Mammary epithelial cell (primary cell): ENCODE measurements at regions not wholly inside any gene's neighbourhood (a gene's known extent, or its start where the extent isn't known, plus 50 kb on each side); places are given as distances from the start of the nearest gene placed in this dataset.

Experiments
- CTCF ChIP-seq, 2 donors: IDR thresholded peaks in 1 of 2; conservative IDR thresholded peaks in 1 of 2; 2 replicates each; pipeline ENCODE4 v1.5.1; 2011 to 2012; ENCODE audit warnings: inconsistent platforms in 2 of 2, low read length in 2 of 2, mild to moderate bottlenecking in 2 of 2, control low read depth in 1 of 2, low read depth in 1 of 2; ENCODE audit not compliant: insufficient read depth in 1 of 2; ENCODE audit errors: extremely low read depth in 1 of 2
- EZH2 ChIP-seq: IDR thresholded peaks from 2 replicates; pipeline ENCODE4 v1.6.1; 2012; ENCODE audit warnings: low read length, inconsistent platforms, borderline replicate concordance

GRCh38 chr18:75875559-75875958, 448.1 kb upstream of the SMIM21 start:
- TF ChIP-seq CTCF (conservative IDR thresholded peaks at IDR 0.05 in 1 of 2, IDR thresholded peaks at IDR 0.05 in 1 of 2; ENCODE audit: extremely low read depth in 1 of 2, insufficient read depth in 1 of 2, low read depth in 1 of 2, low read length in 2 of 2) (no peak), EZH2 (no peak)
